Colon (tissue), 2 donors: ENCODE measurements at regions not wholly inside any gene's neighbourhood (a gene's known extent, or its start where the extent isn't known, plus 50 kb on each side); places are given as distances from the start of the nearest gene placed in this dataset.
"Not testable (repeated sequence)": the region's sequence is repeated elsewhere in the genome, so short reads cannot be mapped to it uniquely, and the experiment has no call there.

Experiments
- FAIRE-seq: peaks from 2 replicates; lab custom pipeline; 2012; peaks lifted over from hg19 to GRCh38; lab: Jason Lieb, UNC
- donor health status: control.
- donor health status: control.

- no peak for FAIRE-seq
These were observed 851.2 kb downstream of the EFNB2 start for GRCh38 chr13:105684216-105684615.

- no peak for FAIRE-seq
These were observed 855.6 kb downstream of the EFNB2 start for GRCh38 chr13:105679838-105680237.

GRCh38 chr13:105678072-105678471 is 857.4 kb downstream of the EFNB2 start:
- FAIRE-seq = no peak

- FAIRE-seq = no peak
These were observed 862.6 kb downstream of the EFNB2 start for GRCh38 chr13:105672881-105673280.

- FAIRE-seq = not testable (repeated sequence)
These were observed 864.3 kb downstream of the EFNB2 start for GRCh38 chr13:105671131-105671530.

- FAIRE-seq = peak; percentile 14
These were observed 865.1 kb downstream of the EFNB2 start for GRCh38 chr13:105670179-105670990.

- FAIRE-seq = no peak
These were observed 870.2 kb downstream of the EFNB2 start for GRCh38 chr13:105665284-105665683.

- no peak for FAIRE-seq
These were observed 872.3 kb downstream of the EFNB2 start for GRCh38 chr13:105663182-105663581.

GRCh38 chr13:105660561-105660960 is 874.9 kb downstream of the EFNB2 start:
- FAIRE-seq = no peak

GRCh38 chr13:105658431-105658830 is 877.0 kb downstream of the EFNB2 start:
- no peak for FAIRE-seq

GRCh38 chr13:105655046-105655445 is 880.4 kb downstream of the EFNB2 start:
- FAIRE-seq = no peak

- FAIRE-seq = no peak
These were observed 891.5 kb downstream of the EFNB2 start for GRCh38 chr13:105643966-105644365.

- no peak for FAIRE-seq
These were observed 892.9 kb downstream of the EFNB2 start for GRCh38 chr13:105642511-105642958.

- FAIRE-seq = no peak
These were observed 894.3 kb downstream of the EFNB2 start for GRCh38 chr13:105641121-105641520.

- no peak for FAIRE-seq
These were observed 897.0 kb downstream of the EFNB2 start for GRCh38 chr13:105638426-105638825.

- FAIRE-seq = no peak
These were observed 901.4 kb downstream of the EFNB2 start for GRCh38 chr13:105634059-105634458.

- no peak for FAIRE-seq
These were observed 905.0 kb downstream of the EFNB2 start for GRCh38 chr13:105630431-105630830.

- no peak for FAIRE-seq
These were observed 908.2 kb downstream of the EFNB2 start for GRCh38 chr13:105627270-105627669.

GRCh38 chr13:105625691-105626090 is 909.8 kb downstream of the EFNB2 start:
- FAIRE-seq = no peak

- no peak for FAIRE-seq
These were observed 919.0 kb downstream of the EFNB2 start for GRCh38 chr13:105616333-105617075.

- no peak for FAIRE-seq
These were observed 922.9 kb downstream of the EFNB2 start for GRCh38 chr13:105612541-105612940.

- no peak for FAIRE-seq
These were observed 924.0 kb downstream of the EFNB2 start for GRCh38 chr13:105611424-105611823.

GRCh38 chr13:105608104-105608503 is 927.4 kb downstream of the EFNB2 start:
- FAIRE-seq = no peak
